Naive thymus-derived CD8-positive, alpha-beta T cell (primary cell): ENCODE measurements at regions not wholly inside any gene's neighbourhood (a gene's known extent, or its start where the extent isn't known, plus 50 kb on each side); places are given as distances from the start of the nearest gene placed in this dataset.
"Not testable (repeated sequence)": the region's sequence is repeated elsewhere in the genome, so short reads cannot be mapped to it uniquely, and the experiment has no call there.

ENCODE experiments used
- ATAC-seq, 2 donors: fragments of 150-1000 bp; cut with Tn5 transposase in 1 of 2; sonication (Bioruptor Pico), chemical (Tn5 transposase) in 1 of 2; 1 replicate in 1 of 2; 2 replicates in 1 of 2; pipeline ENCODE4 v1.10.0; 2021; ENCODE audit warnings: mild to moderate bottlenecking in 2 of 2, moderate library complexity in 2 of 2
- POLR2A ChIA-PET: fragments of 350-600 bp; sonication (Branson Sonifier 250); formaldehyde crosslinking; loops from one replicate; lab custom pipeline; 2021; ENCODE audit warnings: antibody characterized with exemption; lab: Charles Lee
- DNase-seq, 10 donors: peaks; one replicate each; pipeline versions ENCODE4 v3.0.0 to v3.0.0-alpha.2; 2020 to 2022
- H3K27ac Mint-ChIP-seq, 10 donors: one replicate each; pipeline ENCODE4 v1.8.0; 2020 to 2022; ENCODE audit warnings: mild to moderate bottlenecking in 10 of 10, mixed read lengths in 10 of 10, moderate library complexity in 4 of 10, inconsistent platforms in 1 of 10
- H3K27me3 Mint-ChIP-seq, 5 donors: one replicate each; pipeline ENCODE4 v1.8.0; 2021 to 2022; ENCODE audit warnings: mixed read lengths in 5 of 5
- H3K36me3 Mint-ChIP-seq, 3 donors: one replicate each; pipeline ENCODE4 v1.8.0; 2020 to 2022; ENCODE audit warnings: mixed read lengths in 3 of 3, mild to moderate bottlenecking in 2 of 3, inconsistent platforms in 1 of 3
- H3K4me1 Mint-ChIP-seq, 4 donors: one replicate each; pipeline ENCODE4 v1.8.0; 2021 to 2022; ENCODE audit warnings: mixed read lengths in 4 of 4
- H3K4me3 Mint-ChIP-seq, 10 donors: one replicate each; pipeline ENCODE4 v1.8.0; 2020 to 2022; ENCODE audit warnings: mild to moderate bottlenecking in 10 of 10, mixed read lengths in 10 of 10, moderate library complexity in 6 of 10, inconsistent platforms in 1 of 10
- H3K9me3 Mint-ChIP-seq, 9 donors: one replicate each; pipeline ENCODE4 v1.8.0; 2020 to 2022; ENCODE audit warnings: mixed read lengths in 9 of 9, mild to moderate bottlenecking in 3 of 9, inconsistent platforms in 1 of 9, moderate library complexity in 1 of 9

DNA sequence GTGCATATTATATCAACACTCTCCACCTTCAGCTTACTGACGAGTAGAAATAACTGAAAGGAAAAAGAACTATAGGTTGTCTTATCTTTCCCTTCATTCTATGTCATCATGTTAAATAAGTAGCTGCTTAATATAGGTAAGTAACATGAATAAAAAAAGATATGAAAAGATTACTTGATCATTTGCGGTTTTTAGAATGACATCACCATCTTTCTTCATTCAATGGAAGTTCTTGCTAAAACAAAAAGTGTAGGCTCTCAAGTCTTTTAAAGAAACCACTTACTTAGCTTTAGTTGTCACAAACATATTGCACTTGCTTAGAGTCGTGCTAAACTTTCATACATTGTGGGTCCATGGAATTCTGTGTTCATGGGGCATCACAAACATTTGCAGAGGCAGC lies 331.1 kb upstream of the DEPDC1 start:
- H3K27ac Mint-ChIP-seq, result no peak overlapping the region
- POLR2A ChIA-PET, result no interaction called here
- peaks cover 0 to 14% (median 0%) of the 10 kb centered on the region in 3 donors for H3K36me3 Mint-ChIP-seq
- no peak overlapping the region for H3K4me3 Mint-ChIP-seq
- peaks cover 0 to 2% (median 0%) of the 10 kb centered on the region in 5 donors for H3K27me3 Mint-ChIP-seq
- DNase-seq, result no peak
- no peak for ATAC-seq
- H3K4me1 Mint-ChIP-seq, result no peaks in the 10 kb centered on the region
- H3K9me3 Mint-ChIP-seq, result peaks cover 9 to 33% (median 19%) of the 10 kb centered on the region in 9 donors

DNA sequence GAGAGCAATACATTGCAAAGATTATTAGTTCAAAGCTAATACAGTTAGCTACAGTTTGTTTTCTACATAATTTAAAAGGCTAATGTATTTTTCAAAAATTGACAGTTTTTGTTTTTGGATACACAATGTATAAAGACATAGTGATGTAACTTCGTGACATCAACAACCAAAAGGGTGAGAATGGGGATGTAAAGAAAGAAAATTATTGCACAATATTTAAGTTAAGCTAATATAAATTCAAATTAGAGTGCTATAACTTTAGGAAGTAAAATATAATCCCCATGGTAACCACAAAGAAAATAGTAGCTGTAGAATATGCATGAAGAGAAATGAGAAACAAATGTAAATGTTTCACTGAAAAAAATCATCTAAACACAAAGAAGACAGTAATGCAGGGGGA lies 334.4 kb upstream of the DEPDC1 start:
- no peak for ATAC-seq
- H3K27me3 Mint-ChIP-seq, result peaks cover 0 to 2% (median 0%) of the 10 kb centered on the region in 5 donors
- H3K36me3 Mint-ChIP-seq, result peaks cover 0 to 14% (median 0%) of the 10 kb centered on the region in 3 donors
- no peak overlapping the region for H3K4me3 Mint-ChIP-seq
- H3K27ac Mint-ChIP-seq, result no peak overlapping the region
- no peaks in the 10 kb centered on the region for H3K4me1 Mint-ChIP-seq
- peaks cover 12 to 42% (median 21%) of the 10 kb centered on the region in 9 donors for H3K9me3 Mint-ChIP-seq
- POLR2A ChIA-PET, result no interaction called here
- no peak for DNase-seq

DNA sequence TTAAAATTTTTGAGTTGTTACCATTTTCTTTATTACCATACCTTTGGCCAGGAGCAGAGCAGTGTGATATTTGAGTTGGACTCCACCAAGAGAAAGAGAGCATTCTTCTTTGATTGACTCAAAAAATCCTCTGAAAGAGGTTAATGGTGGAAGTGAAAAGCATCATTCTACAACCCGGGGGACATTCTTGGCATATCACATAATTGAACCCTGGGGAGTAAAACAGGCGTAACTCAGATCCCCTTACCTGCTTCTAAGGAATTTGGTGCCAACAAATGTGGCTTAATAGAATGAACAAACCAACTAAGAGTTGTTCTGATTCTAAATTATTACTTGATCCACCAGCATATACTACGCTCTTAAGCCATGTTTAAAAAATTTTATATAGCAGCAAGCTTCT lies 351.1 kb upstream of the DEPDC1 start:
- H3K4me3 Mint-ChIP-seq, result no peak overlapping the region
- DNase-seq (no peak), ATAC-seq (no peak)
- peaks cover 0 to 26% (median 5%) of the 10 kb centered on the region in 9 donors for H3K9me3 Mint-ChIP-seq
- POLR2A ChIA-PET, result no interaction called here
- no peaks in the 10 kb centered on the region for H3K36me3 Mint-ChIP-seq
- H3K27me3 Mint-ChIP-seq, result no peaks in the 10 kb centered on the region
- no peaks in the 10 kb centered on the region for H3K4me1 Mint-ChIP-seq
- no peak overlapping the region for H3K27ac Mint-ChIP-seq

DNA sequence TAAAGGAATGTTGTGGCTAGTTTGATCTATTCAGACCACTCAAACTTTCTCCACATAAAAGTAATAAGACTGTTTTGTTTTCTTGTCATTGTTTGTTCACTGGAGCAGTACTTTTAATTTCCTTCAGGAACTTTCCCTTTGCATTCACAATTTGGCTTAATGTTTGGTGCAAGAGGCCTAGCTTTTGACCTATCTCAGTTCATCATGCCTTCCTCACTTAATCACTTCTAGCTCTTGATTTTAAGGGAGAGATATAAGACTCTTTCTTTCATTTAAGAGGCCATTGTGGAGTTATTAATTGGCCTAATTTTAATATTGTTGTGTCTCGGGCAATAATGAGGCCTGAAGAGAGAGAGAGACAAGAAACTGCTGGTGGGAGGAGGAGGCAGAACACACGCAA lies 371.7 kb upstream of the DEPDC1 start:
- POLR2A ChIA-PET, result no interaction called here
- Mint-ChIP-seq H3K36me3 (peaks cover 0 to 4% (median 0%) of the 10 kb centered on the region in 3 donors), H3K9me3 (peaks cover under 1 to 36% (median 9%) of the 10 kb centered on the region in 9 donors), H3K27me3 (no peaks in the 10 kb centered on the region), H3K4me1 (no peaks in the 10 kb centered on the region), H3K4me3 (no peak overlapping the region), H3K27ac (no peak overlapping the region)
- DNase-seq, result no peak
- no peak for ATAC-seq

DNA sequence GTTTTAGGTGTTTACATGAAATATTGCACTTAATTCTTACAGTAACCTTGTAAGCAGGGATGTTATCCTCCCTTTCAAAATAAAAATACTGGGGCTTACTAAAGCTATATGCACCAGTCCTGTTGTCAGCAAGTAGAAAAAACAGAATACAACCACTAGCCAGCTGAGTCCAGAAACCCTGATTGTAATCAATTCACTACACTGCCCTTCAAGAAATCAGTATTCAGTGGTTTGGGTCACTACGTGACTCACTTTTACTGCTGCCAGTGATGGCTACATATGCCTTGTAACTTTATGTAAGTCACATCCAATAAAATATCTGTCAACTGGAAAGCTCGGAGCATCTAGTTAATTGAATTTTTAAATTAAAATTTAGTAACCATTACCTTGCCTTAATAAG lies 376.3 kb upstream of the DEPDC1 start:
- DNase-seq, result no peak
- Mint-ChIP-seq H3K4me1 (no peaks in the 10 kb centered on the region), H3K36me3 (peaks cover 0 to 5% (median 0%) of the 10 kb centered on the region in 3 donors), H3K27ac (no peak overlapping the region), H3K9me3 (peaks cover 0 to 32% (median 13%) of the 10 kb centered on the region in 9 donors), H3K27me3 (no peaks in the 10 kb centered on the region), H3K4me3 (no peak overlapping the region)
- POLR2A ChIA-PET, result no interaction called here
- ATAC-seq, result no peak

DNA sequence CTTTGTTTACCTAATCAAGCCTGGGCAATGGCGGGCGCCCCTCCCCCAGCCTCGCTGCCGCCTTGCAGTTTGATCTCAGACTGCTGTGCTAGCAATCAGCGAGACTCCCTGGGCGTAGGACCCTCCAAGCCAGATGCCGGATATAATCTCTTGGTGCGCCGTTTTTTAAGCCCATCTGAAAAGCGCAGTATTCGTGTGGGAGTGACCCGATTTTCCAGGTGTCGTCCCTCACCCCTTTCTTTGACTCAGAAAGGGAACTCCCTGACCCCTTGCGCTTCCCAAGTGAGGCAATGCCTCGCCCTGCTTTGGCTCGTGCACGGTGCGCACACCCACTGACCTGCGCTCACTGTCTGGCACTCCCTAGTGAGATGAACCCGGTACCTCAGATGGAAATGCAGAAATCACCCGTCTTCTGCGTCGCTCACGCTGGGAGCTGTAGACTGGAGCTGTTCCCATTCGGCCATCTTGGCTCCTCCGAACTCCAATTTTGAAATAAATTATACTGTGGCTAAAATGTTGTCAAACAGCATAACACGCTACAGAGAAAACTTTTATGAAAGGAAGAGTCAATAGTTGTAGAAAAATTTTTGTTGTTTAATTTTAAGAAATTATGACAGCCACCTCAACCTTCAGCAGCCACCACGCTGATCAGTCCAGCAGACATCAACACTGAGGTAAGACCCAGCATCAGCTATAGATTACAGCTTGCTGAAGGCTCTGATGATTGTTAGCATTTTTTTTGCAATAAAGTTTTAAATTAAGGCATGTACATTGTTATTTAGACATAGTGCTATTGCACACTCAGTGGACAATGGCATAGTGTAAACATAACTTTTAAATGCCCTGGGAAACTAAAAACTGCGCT lies 384.7 kb upstream of the DEPDC1 start:
- H3K4me3 Mint-ChIP-seq, DNase-seq, H3K36me3 Mint-ChIP-seq, H3K27ac Mint-ChIP-seq, ATAC-seq, H3K4me1 Mint-ChIP-seq, H3K27me3 Mint-ChIP-seq, H3K9me3 Mint-ChIP-seq, POLR2A ChIA-PET: not testable (repeated sequence)

DNA sequence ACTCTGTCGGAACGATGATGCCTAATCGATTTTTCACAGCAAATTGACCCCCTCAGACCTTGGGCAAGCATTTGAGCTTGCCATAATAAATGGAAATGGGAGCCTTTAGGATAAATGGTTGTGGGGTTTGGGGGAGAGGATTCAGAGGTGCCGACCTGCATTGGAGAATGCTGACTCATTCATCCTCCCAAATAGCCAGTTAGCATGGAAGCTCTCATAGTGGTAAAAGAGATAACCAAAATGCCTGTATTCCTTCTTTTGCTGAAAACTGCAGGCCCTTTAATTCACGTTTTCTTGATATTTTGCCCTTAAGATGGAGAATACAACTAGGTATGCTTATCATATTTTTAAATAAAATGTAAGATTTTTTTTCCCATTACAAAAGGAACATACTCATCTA lies 392.6 kb upstream of the DEPDC1 start:
- Mint-ChIP-seq H3K36me3 (no peaks in the 10 kb centered on the region), H3K9me3 (peaks cover 4 to 9% (median 6%) of the 10 kb centered on the region in 9 donors), H3K27me3 (no peaks in the 10 kb centered on the region), H3K4me1 (no peaks in the 10 kb centered on the region), H3K4me3 (no peak overlapping the region), H3K27ac (no peak overlapping the region)
- POLR2A ChIA-PET, result no interaction called here
- no peak for ATAC-seq
- DNase-seq, result no peak

DNA sequence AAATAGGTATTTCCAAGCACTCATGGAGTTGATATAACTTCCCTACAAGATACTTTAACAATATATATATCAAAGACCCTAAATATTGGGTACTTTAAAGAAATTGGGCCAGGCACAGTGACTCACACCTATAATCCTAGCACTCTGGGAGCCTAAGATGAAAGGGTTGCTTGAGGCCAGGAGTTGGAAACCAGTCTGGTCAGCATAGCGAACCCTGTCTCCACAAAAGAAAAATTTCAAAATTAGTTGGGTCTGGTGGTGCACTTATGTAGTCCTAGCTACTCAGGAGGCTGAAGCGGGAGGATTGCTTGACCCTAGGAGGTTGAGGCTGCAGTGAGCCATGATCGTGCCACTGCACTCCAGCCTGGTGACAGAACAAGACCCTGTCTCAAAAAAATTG lies 393.9 kb upstream of the DEPDC1 start:
- Mint-ChIP-seq H3K27me3 (no peaks in the 10 kb centered on the region), H3K4me1 (no peaks in the 10 kb centered on the region), H3K36me3 (no peaks in the 10 kb centered on the region), H3K27ac (no peak overlapping the region), H3K9me3 (peaks cover 4 to 9% (median 6%) of the 10 kb centered on the region in 9 donors), H3K4me3 (no peak overlapping the region)
- POLR2A ChIA-PET, result no interaction called here
- DNase-seq (no peak), ATAC-seq (no peak)

DNA sequence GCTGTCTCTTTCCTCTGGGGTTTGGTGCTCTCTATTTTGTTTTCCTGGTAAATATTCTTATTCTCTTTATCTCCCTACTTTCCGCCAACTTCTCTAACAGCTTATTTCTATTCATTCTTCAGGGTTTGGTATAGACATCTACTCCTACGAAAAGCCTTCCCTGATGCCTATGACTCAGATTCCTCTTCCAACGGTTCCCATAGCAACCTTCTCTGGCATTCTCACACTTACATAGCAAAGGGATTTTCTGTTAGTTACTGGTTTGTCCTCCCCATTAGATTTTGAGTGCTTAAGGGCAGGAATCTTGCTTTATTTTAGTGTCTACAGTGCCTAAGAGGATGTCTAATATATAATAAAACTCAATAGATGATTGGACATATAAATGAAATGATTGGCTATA lies 407.6 kb upstream of the DEPDC1 start:
- Mint-ChIP-seq H3K4me1 (no peaks in the 10 kb centered on the region), H3K4me3 (no peak overlapping the region), H3K27ac (no peak overlapping the region), H3K9me3 (peaks cover 0 to 21% (median 5%) of the 10 kb centered on the region in 9 donors), H3K36me3 (no peaks in the 10 kb centered on the region), H3K27me3 (peaks cover 0 to 4% (median 0%) of the 10 kb centered on the region in 5 donors)
- POLR2A ChIA-PET, result no interaction called here
- ATAC-seq (no peak), DNase-seq (no peak)

DNA sequence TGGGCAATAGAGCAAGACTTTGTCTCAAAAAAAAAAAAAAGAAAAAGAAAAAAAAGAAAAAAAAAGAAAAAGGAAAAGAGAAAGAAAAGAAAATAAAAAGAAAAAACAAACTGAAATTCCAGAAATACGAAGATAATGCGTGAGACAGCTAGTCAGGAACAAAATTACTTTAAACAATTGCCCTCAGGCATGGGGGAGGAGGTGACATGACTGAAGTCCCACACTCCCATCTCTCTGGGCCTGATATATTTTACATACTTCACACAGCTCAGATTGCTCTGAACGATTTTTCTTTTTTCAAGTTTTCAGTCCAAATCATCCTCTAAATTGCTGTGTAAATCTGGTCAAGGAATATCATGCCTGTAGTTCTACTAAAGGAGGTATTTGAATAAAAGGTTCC lies 409.5 kb upstream of the DEPDC1 start:
- no peak for ATAC-seq
- Mint-ChIP-seq H3K27ac (no peak overlapping the region), H3K4me1 (no peaks in the 10 kb centered on the region), H3K36me3 (peaks cover 0 to 4% (median 0%) of the 10 kb centered on the region in 3 donors), H3K27me3 (peaks cover 0 to 4% (median 0%) of the 10 kb centered on the region in 5 donors), H3K9me3 (peaks cover 0 to 26% (median 9%) of the 10 kb centered on the region in 9 donors), H3K4me3 (no peak overlapping the region)
- DNase-seq, result no peak
- POLR2A ChIA-PET, result no interaction called here

DNA sequence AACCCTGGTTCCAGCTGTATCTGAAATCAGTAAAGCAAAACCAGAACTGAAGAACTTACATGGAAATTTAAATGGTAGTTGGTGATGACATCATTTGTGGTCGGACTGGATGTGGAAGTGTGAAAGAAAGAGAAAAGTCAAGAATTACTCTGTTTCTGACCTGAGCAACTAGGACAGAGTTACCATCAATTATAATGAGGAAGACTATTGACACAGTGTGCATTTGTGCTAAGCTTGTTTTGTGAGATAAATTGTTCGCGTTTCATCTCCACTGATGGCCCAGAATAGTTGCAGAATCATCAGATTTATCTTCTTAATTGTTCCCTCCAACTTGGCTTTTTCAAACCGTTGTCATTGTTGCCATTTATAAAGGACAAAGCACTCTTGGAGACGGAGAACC lies 410.6 kb upstream of the DEPDC1 start:
- H3K36me3 Mint-ChIP-seq, result peaks cover 0 to 4% (median 0%) of the 10 kb centered on the region in 3 donors
- no peaks in the 10 kb centered on the region for H3K4me1 Mint-ChIP-seq
- POLR2A ChIA-PET, result no interaction called here
- H3K27me3 Mint-ChIP-seq, result peaks cover 0 to 4% (median 0%) of the 10 kb centered on the region in 5 donors
- no peak overlapping the region for H3K4me3 Mint-ChIP-seq
- no peak for ATAC-seq
- peaks cover 3 to 30% (median 9%) of the 10 kb centered on the region in 9 donors for H3K9me3 Mint-ChIP-seq
- no peak for DNase-seq
- no peak overlapping the region for H3K27ac Mint-ChIP-seq

DNA sequence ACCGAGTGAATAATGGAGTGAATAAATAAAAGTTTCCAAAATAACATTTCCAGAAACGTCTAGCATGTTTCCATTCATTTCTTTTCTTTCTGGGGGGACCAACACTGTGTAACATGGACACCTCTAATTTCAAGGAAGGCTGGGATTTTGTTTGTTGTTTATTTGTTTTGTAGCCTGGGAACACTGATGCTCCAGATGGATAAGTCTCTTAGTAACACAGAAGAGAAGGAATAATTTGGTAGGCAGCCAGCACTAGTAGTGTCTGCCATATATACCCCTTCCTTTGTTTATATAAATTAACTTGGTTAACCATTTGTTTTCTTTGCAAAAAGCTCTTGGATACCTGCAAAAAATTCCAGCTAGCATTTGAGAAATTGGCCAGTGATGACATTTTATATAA lies 411.4 kb upstream of the DEPDC1 start:
- ATAC-seq (no peak), DNase-seq (no peak)
- Mint-ChIP-seq H3K4me1 (no peaks in the 10 kb centered on the region), H3K9me3 (peaks cover 4 to 24% (median 9%) of the 10 kb centered on the region in 9 donors), H3K27ac (no peak overlapping the region), H3K27me3 (peaks cover 0 to 4% (median 0%) of the 10 kb centered on the region in 5 donors), H3K36me3 (peaks cover 0 to 4% (median 0%) of the 10 kb centered on the region in 3 donors), H3K4me3 (no peak overlapping the region)
- POLR2A ChIA-PET, result no interaction called here

DNA sequence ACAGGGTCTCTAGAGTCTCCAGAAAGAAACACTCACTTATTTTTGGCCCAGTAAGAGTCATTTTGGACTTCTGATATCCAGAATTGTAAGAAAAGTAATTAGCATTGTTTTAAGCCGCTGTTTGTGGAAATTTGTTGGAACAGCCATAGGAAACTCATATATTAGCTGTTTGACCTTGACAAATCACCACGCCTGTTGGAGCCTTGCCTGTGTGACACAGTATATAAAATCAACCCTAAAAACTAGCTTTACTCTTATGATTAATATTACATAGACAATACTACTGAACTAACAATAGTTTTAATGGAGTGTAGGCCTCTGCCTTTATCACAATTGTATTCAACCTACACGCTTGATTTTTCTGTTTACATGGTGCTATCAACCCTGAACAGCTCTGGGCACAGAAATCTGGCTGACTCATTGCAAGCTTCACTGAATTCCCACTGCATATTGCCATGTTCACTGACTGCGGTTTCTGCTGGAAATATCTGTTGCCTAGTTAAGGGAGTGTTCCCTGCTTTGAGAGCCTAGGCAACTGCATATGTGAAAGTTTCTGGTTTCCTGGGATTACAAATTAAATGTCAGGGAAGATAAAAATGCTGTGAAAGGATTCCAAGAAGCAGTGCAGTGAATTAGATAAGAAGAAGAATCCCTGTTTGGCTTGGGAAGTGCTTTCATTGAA lies 419.5 kb upstream of the DEPDC1 start:
- H3K4me3 Mint-ChIP-seq, result no peak overlapping the region
- no peak for ATAC-seq
- H3K36me3 Mint-ChIP-seq, result no peaks in the 10 kb centered on the region
- H3K4me1 Mint-ChIP-seq, result no peaks in the 10 kb centered on the region
- POLR2A ChIA-PET, result no interaction called here
- peaks cover 0 to 19% (median 5%) of the 10 kb centered on the region in 9 donors for H3K9me3 Mint-ChIP-seq
- DNase-seq, result no peak
- no peak overlapping the region for H3K27ac Mint-ChIP-seq
- H3K27me3 Mint-ChIP-seq, result no peaks in the 10 kb centered on the region
